Testis (tissue), 2 donors: ENCODE measurements at regions not wholly inside any gene's neighbourhood (a gene's known extent, or its start where the extent isn't known, plus 50 kb on each side); places are given as distances from the start of the nearest gene placed in this dataset.

Experiments used
- POLR2A ChIP-seq: fragments of 450-650 bp; IDR thresholded peaks from one replicate; pipeline ENCODE4 v1.6.1; 2017; ENCODE audit warnings: antibody characterized with exemption, mild to moderate bottlenecking, moderate library complexity
- TF ChIP-seq, protein P1 (sequence below), 3 experiments: fragments of 450-650 bp in 2 of 3; fragments of 200-600 bp in 1 of 3; sonication (generic) in 1 of 3; IDR thresholded peaks; one replicate each; pipeline ENCODE4 v1.5.1; 2016 to 2019; ENCODE audit warnings: antibody characterized with exemption in 3 of 3, mild to moderate bottlenecking in 2 of 3, moderate library complexity in 1 of 3

DNA sequence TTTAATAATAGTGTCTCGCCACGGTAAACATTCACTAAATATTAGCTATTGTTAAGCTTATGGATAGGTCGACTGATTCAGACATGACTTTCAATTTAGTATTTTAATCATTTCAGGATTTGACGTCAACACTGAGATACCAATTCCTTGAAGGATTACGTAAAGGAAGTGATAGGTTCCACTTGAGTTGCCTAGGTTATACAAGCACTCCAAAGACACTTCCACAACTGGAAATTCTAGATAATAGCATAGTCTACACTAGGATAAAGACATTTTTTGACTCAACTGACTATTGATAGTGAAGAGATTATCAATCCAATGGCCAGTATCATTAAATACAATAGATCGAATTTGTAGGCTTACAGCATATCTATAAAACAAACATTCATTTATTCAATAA, 63.9 kb upstream of the NHSL1 start:
- TF ChIP-seq, protein P1, sequence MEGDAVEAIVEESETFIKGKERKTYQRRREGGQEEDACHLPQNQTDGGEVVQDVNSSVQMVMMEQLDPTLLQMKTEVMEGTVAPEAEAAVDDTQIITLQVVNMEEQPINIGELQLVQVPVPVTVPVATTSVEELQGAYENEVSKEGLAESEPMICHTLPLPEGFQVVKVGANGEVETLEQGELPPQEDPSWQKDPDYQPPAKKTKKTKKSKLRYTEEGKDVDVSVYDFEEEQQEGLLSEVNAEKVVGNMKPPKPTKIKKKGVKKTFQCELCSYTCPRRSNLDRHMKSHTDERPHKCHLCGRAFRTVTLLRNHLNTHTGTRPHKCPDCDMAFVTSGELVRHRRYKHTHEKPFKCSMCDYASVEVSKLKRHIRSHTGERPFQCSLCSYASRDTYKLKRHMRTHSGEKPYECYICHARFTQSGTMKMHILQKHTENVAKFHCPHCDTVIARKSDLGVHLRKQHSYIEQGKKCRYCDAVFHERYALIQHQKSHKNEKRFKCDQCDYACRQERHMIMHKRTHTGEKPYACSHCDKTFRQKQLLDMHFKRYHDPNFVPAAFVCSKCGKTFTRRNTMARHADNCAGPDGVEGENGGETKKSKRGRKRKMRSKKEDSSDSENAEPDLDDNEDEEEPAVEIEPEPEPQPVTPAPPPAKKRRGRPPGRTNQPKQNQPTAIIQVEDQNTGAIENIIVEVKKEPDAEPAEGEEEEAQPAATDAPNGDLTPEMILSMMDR (IDR thresholded peaks at IDR 0.05) = no peak
- no peak for TF ChIP-seq POLR2A
